CD8-positive, alpha-beta memory T cell (primary cell): ENCODE measurements at regions not wholly inside any gene's neighbourhood (a gene's known extent, or its start where the extent isn't known, plus 50 kb on each side); places are given as distances from the start of the nearest gene placed in this dataset.
"Not testable (repeated sequence)": the region's sequence is repeated elsewhere in the genome, so short reads cannot be mapped to it uniquely, and the experiment has no call there.

Experiments used
- CTCF ChIA-PET: fragments of 350-600 bp; sonication (Branson Sonifier 250); formaldehyde crosslinking; loops from one replicate; lab custom pipeline; 2021; ENCODE audit warnings: antibody characterized with exemption; lab: Charles Lee
- POLR2A ChIA-PET: fragments of 350-600 bp; sonication (Branson Sonifier 250); formaldehyde crosslinking; loops from one replicate; lab custom pipeline; 2021; ENCODE audit warnings: antibody characterized with exemption; lab: Charles Lee
- DNase-seq, 5 donors: peaks; one replicate each; pipeline versions ENCODE4 v3.0.0 to v3.0.0-alpha.2; 2020 to 2022; ENCODE audit warnings: mixed read lengths in 1 of 5
- H3K27ac ChIP-seq: one replicate; pipeline ENCODE4 v1.7.0; 2013; ENCODE audit warnings: low read depth, mild to moderate bottlenecking, low read length, moderate library complexity
- H3K27me3 ChIP-seq: 2 replicates; pipeline ENCODE4 v1.7.0; 2013; ENCODE audit warnings: low read length, mild to moderate bottlenecking; ENCODE audit not compliant: insufficient read depth, poor library complexity, severe bottlenecking
- H3K36me3 ChIP-seq: 2 replicates; pipeline ENCODE4 v1.7.0; 2013; ENCODE audit warnings: mild to moderate bottlenecking, low read length, moderate library complexity; ENCODE audit not compliant: insufficient read depth
- H3K4me1 ChIP-seq: 2 replicates; pipeline ENCODE4 v1.7.0; 2013; ENCODE audit warnings: mild to moderate bottlenecking, low read length, moderate library complexity; ENCODE audit not compliant: insufficient read depth
- H3K4me3 ChIP-seq: 2 replicates; pipeline ENCODE4 v1.7.0; 2013; ENCODE audit warnings: mild to moderate bottlenecking, low read length
- H3K9me3 ChIP-seq: 2 replicates; pipeline ENCODE4 v1.7.0; 2013; ENCODE audit warnings: mild to moderate bottlenecking, low read length
- H3K27ac Mint-ChIP-seq, 8 donors: one replicate each; pipeline ENCODE4 v1.8.0; 2020 to 2021; ENCODE audit warnings: mixed read lengths in 8 of 8, mild to moderate bottlenecking in 6 of 8, inconsistent platforms in 3 of 8, moderate library complexity in 3 of 8
- H3K27me3 Mint-ChIP-seq, 2 donors: one replicate each; pipeline ENCODE4 v1.8.0; 2020 to 2021; ENCODE audit warnings: mixed read lengths in 2 of 2, mild to moderate bottlenecking in 1 of 2, moderate library complexity in 1 of 2
- H3K36me3 Mint-ChIP-seq, 3 donors: one replicate each; pipeline ENCODE4 v1.8.0; 2020 to 2021; ENCODE audit warnings: mixed read lengths in 3 of 3, inconsistent platforms in 1 of 3, mild to moderate bottlenecking in 1 of 3
- H3K4me1 Mint-ChIP-seq, 3 donors: one replicate each; pipeline ENCODE4 v1.8.0; 2020 to 2021; ENCODE audit warnings: mixed read lengths in 3 of 3, inconsistent platforms in 1 of 3, mild to moderate bottlenecking in 1 of 3
- H3K4me3 Mint-ChIP-seq, 7 donors: one replicate each; pipeline ENCODE4 v1.8.0; 2020 to 2021; ENCODE audit warnings: mixed read lengths in 7 of 7, mild to moderate bottlenecking in 6 of 7, moderate library complexity in 4 of 7, inconsistent platforms in 2 of 7
- H3K9me3 Mint-ChIP-seq, 5 donors: one replicate each; pipeline ENCODE4 v1.8.0; 2020 to 2022; ENCODE audit warnings: mixed read lengths in 5 of 5, mild to moderate bottlenecking in 3 of 5, moderate library complexity in 2 of 5, inconsistent platforms in 1 of 5

GRCh38 chr13:67538906-67539305 lies 308.8 kb upstream of the PCDH9 start:
- no peaks in the 10 kb centered on the region for H3K27me3 Mint-ChIP-seq

DNA sequence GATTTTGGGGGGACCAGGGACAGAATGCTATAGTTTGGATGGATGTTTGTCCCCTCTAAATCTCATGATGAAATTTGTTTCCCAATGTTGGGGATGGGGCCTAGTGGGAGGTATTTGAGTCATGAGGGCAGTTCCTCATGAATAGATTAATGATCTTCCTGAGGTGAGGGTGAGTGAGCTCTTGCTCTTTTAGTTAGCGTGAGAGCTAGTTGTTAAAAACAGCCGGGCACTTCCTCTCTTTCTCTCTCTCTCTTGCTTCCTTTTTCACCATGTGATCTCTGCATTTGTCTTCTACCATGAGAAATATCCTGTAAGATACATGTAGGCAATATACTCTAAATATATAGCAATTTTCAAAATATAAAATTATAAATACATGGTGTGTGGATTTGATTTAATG lies 290.8 kb upstream of the PCDH9 start:
- Mint-ChIP-seq H3K27ac (no peak overlapping the region), H3K27me3 (no peaks in the 10 kb centered on the region), H3K9me3 (peaks cover 2 to 29% (median 10%) of the 10 kb centered on the region in 5 donors), H3K4me1 (no peaks in the 10 kb centered on the region), H3K4me3 (no peak overlapping the region), H3K36me3 (no peaks in the 10 kb centered on the region)
- H3K9me3 ChIP-seq: no peaks in the 10 kb centered on the region
- H3K27ac ChIP-seq: no peak overlapping the region
- DNase-seq: no peak
- H3K27me3 ChIP-seq: no peaks in the 10 kb centered on the region
- ChIA-PET POLR2A (no interaction called here), CTCF (no interaction called here)
- H3K4me1 ChIP-seq: no peaks in the 10 kb centered on the region
- no peaks in the 10 kb centered on the region for H3K36me3 ChIP-seq
- no peak overlapping the region for H3K4me3 ChIP-seq

More at GRCh38 chr13:67538906-67539305, 308.8 kb upstream of the PCDH9 start:
- POLR2A ChIA-PET: no interaction called here
- Mint-ChIP-seq H3K4me3 (no peak overlapping the region), H3K27ac (no peak overlapping the region), H3K36me3 (no peaks in the 10 kb centered on the region), H3K4me1 (no peaks in the 10 kb centered on the region), H3K9me3 (peaks cover 0 to 34% (median 3%) of the 10 kb centered on the region in 5 donors)
- no peaks in the 10 kb centered on the region for H3K36me3 ChIP-seq
- H3K4me1 ChIP-seq: no peaks in the 10 kb centered on the region
- H3K4me3 ChIP-seq: no peak overlapping the region
- CTCF ChIA-PET: no interaction called here
- H3K27me3 ChIP-seq: no peaks in the 10 kb centered on the region
- H3K9me3 ChIP-seq: no peaks in the 10 kb centered on the region
- no peak overlapping the region for H3K27ac ChIP-seq
- DNase-seq: no peak

- Histone ChIP-seq H3K36me3 (no peaks in the 10 kb centered on the region), H3K4me3 (no peak overlapping the region), H3K27me3 (no peaks in the 10 kb centered on the region), H3K4me1 (no peaks in the 10 kb centered on the region), H3K9me3 (no peaks in the 10 kb centered on the region), H3K27ac (no peak overlapping the region)
- no peak overlapping the region for H3K4me3 Mint-ChIP-seq
- no peaks in the 10 kb centered on the region for H3K36me3 Mint-ChIP-seq
- ChIA-PET POLR2A (no interaction called here), CTCF (no interaction called here)
- no peaks in the 10 kb centered on the region for H3K4me1 Mint-ChIP-seq
- H3K27me3 Mint-ChIP-seq: no peaks in the 10 kb centered on the region
- no peak for DNase-seq
- no peak overlapping the region for H3K27ac Mint-ChIP-seq
- H3K9me3 Mint-ChIP-seq: peaks cover 2 to 20% (median 5%) of the 10 kb centered on the region in 5 donors
Measured at GRCh38 chr13:67519356-67519755, 289.2 kb upstream of the PCDH9 start.

- no peaks in the 10 kb centered on the region for H3K4me1 Mint-ChIP-seq
- peaks cover 2 to 15% (median 2%) of the 10 kb centered on the region in 5 donors for H3K9me3 Mint-ChIP-seq
- H3K27me3 Mint-ChIP-seq: no peaks in the 10 kb centered on the region
- H3K9me3 ChIP-seq: no peaks in the 10 kb centered on the region
- no peaks in the 10 kb centered on the region for H3K27me3 ChIP-seq
- no peak overlapping the region for H3K4me3 ChIP-seq
- no peaks in the 10 kb centered on the region for H3K36me3 Mint-ChIP-seq
- ChIA-PET CTCF (no interaction called here), POLR2A (no interaction called here)
- no peak for DNase-seq
- H3K36me3 ChIP-seq: no peaks in the 10 kb centered on the region
- no peak overlapping the region for H3K27ac Mint-ChIP-seq
- H3K4me3 Mint-ChIP-seq: no peak overlapping the region
- no peak overlapping the region for H3K27ac ChIP-seq
- H3K4me1 ChIP-seq: no peaks in the 10 kb centered on the region
Measured at GRCh38 chr13:67518785-67519184, 288.6 kb upstream of the PCDH9 start.

- H3K9me3 Mint-ChIP-seq: peaks cover under 1 to 10% (median 2%) of the 10 kb centered on the region in 5 donors
- no peak overlapping the region for H3K4me3 Mint-ChIP-seq
- no peaks in the 10 kb centered on the region for H3K4me1 ChIP-seq
- H3K27ac ChIP-seq: no peak overlapping the region
- no peaks in the 10 kb centered on the region for H3K36me3 Mint-ChIP-seq
- no peaks in the 10 kb centered on the region for H3K27me3 ChIP-seq
- POLR2A ChIA-PET: no interaction called here
- H3K27ac Mint-ChIP-seq: no peak overlapping the region
- CTCF ChIA-PET: no interaction called here
- H3K27me3 Mint-ChIP-seq: no peaks in the 10 kb centered on the region
- no peaks in the 10 kb centered on the region for H3K4me1 Mint-ChIP-seq
- H3K9me3 ChIP-seq: no peaks in the 10 kb centered on the region
- no peak overlapping the region for H3K4me3 ChIP-seq
- H3K36me3 ChIP-seq: no peaks in the 10 kb centered on the region
- DNase-seq: no peak
Measured at GRCh38 chr13:67515895-67516294, 285.8 kb upstream of the PCDH9 start.

GRCh38 chr13:67509018-67509417 lies 278.9 kb upstream of the PCDH9 start:
- ChIA-PET POLR2A (no interaction called here), CTCF (no interaction called here)
- H3K9me3 ChIP-seq: no peaks in the 10 kb centered on the region
- no peaks in the 10 kb centered on the region for H3K4me1 Mint-ChIP-seq
- no peak overlapping the region for H3K27ac Mint-ChIP-seq
- no peak overlapping the region for H3K4me3 Mint-ChIP-seq
- no peak overlapping the region for H3K4me3 ChIP-seq
- H3K4me1 ChIP-seq: no peaks in the 10 kb centered on the region
- no peaks in the 10 kb centered on the region for H3K27me3 Mint-ChIP-seq
- H3K27ac ChIP-seq: no peak overlapping the region
- peaks cover 0 to 16% (median 3%) of the 10 kb centered on the region in 5 donors for H3K9me3 Mint-ChIP-seq
- H3K36me3 ChIP-seq: no peaks in the 10 kb centered on the region
- no peaks in the 10 kb centered on the region for H3K27me3 ChIP-seq
- no peak for DNase-seq
- no peaks in the 10 kb centered on the region for H3K36me3 Mint-ChIP-seq

GRCh38 chr13:67508275-67508674 lies 278.1 kb upstream of the PCDH9 start:
- H3K4me3 ChIP-seq, H3K9me3 ChIP-seq, H3K4me1 ChIP-seq, H3K27me3 Mint-ChIP-seq, H3K36me3 ChIP-seq, H3K4me3 Mint-ChIP-seq, DNase-seq, POLR2A ChIA-PET, H3K27ac ChIP-seq, CTCF ChIA-PET, H3K4me1 Mint-ChIP-seq, H3K27me3 ChIP-seq, H3K36me3 Mint-ChIP-seq, H3K27ac Mint-ChIP-seq: not testable (repeated sequence)
- H3K9me3 Mint-ChIP-seq: peaks cover 0 to 17% (median 3%) of the 10 kb centered on the region in 5 donors

DNA sequence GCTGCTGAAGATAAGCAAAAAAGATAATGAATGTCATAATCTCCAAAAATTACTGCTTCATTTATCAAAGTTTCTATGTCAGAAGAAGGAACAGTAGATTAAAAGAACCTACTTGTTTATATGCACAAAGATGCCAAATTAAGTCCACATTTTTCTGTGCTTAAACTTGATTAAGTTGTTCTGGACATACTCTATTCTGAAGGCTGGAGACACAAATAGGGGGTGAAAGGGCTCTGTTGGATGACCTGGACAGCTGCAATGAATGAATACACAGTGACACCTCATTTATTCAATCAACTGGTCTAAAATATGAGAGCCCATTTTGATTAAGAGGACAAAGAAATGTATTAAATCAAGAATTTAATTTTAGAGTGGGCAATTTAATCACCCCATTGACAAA lies 276.3 kb upstream of the PCDH9 start:
- no peaks in the 10 kb centered on the region for H3K36me3 ChIP-seq
- POLR2A ChIA-PET: no interaction called here
- H3K9me3 ChIP-seq: no peaks in the 10 kb centered on the region
- Mint-ChIP-seq H3K27ac (no peak overlapping the region), H3K36me3 (no peaks in the 10 kb centered on the region), H3K4me1 (no peaks in the 10 kb centered on the region), H3K9me3 (peaks cover 0 to 26% (median 5%) of the 10 kb centered on the region in 5 donors), H3K27me3 (no peaks in the 10 kb centered on the region), H3K4me3 (no peak overlapping the region)
- H3K4me3 ChIP-seq: no peak overlapping the region
- no peaks in the 10 kb centered on the region for H3K4me1 ChIP-seq
- no peak overlapping the region for H3K27ac ChIP-seq
- no peak for DNase-seq
- no peaks in the 10 kb centered on the region for H3K27me3 ChIP-seq
- CTCF ChIA-PET: no interaction called here

DNA sequence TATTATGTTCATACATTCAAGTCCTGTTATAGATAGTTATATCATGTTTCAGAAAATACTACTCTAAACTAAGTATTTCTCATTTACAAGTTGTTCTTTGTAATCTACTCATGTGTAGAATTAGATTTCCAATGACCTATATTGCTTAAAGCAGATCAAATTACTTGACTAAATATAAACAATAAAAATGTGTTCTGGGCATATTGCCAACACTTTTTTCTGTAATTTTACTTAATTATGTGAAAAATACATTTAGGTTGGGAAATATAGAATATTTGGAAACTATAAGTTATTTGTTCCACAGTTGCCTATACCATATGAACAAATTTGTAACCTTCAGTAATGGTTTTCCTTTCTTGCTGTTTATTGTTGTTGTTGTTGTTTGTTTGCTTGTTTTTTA lies 275.2 kb upstream of the PCDH9 start:
- no peaks in the 10 kb centered on the region for H3K27me3 ChIP-seq
- H3K4me3 ChIP-seq: no peak overlapping the region
- H3K27me3 Mint-ChIP-seq: no peaks in the 10 kb centered on the region
- no peaks in the 10 kb centered on the region for H3K36me3 Mint-ChIP-seq
- ChIA-PET CTCF (no interaction called here), POLR2A (no interaction called here)
- H3K9me3 ChIP-seq: no peaks in the 10 kb centered on the region
- H3K27ac Mint-ChIP-seq: no peak overlapping the region
- H3K4me1 ChIP-seq: no peaks in the 10 kb centered on the region
- no peak overlapping the region for H3K27ac ChIP-seq
- peaks cover 0 to 33% (median 5%) of the 10 kb centered on the region in 5 donors for H3K9me3 Mint-ChIP-seq
- DNase-seq: no peak
- no peaks in the 10 kb centered on the region for H3K4me1 Mint-ChIP-seq
- no peaks in the 10 kb centered on the region for H3K36me3 ChIP-seq
- no peak overlapping the region for H3K4me3 Mint-ChIP-seq
